Cardiac muscle cell (in vitro differentiated cells and primary cell): ENCODE measurements at regions not wholly inside any gene's neighbourhood (a gene's known extent, or its start where the extent isn't known, plus 50 kb on each side); places are given as distances from the start of the nearest gene placed in this dataset.

ENCODE experiments used
- DNase-seq, 2 donors: peaks; one replicate each; pipeline versions ENCODE4 v3.0.0 to v3.0.0-alpha.2; 2010 to 2017; ENCODE audit warnings: low read depth in 1 of 2, low spot score in 1 of 2
- H3K27ac ChIP-seq: fragments of 200-600 bp; sonication (generic); 2 replicates; pipeline ENCODE4 v1.5.1; 2016
- H3K27me3 ChIP-seq: fragments of 200-600 bp; sonication (generic); 2 replicates; pipeline ENCODE4 v1.6.0; 2016; ENCODE audit warnings: control low read depth
- H3K36me3 ChIP-seq: fragments of 200-600 bp; sonication (generic); 2 replicates; pipeline ENCODE4 v1.5.1; 2016; ENCODE audit warnings: control low read depth
- H3K4me1 ChIP-seq: fragments of 200-600 bp; sonication (generic); 2 replicates; pipeline ENCODE4 v1.8.1; 2017; ENCODE audit warnings: low read depth, mild to moderate bottlenecking, mixed run types
- H3K4me3 ChIP-seq: fragments of 200-600 bp; sonication (generic); 2 replicates; pipeline ENCODE4 v1.5.1; 2016; ENCODE audit warnings: mild to moderate bottlenecking
- H3K9me3 ChIP-seq: fragments of 200-600 bp; sonication (generic); 2 replicates; pipeline ENCODE4 v1.5.1; 2017; ENCODE audit warnings: low read depth, mild to moderate bottlenecking, control low read depth
- CTCF ChIP-seq: IDR thresholded peaks from 2 replicates; pipeline ENCODE4 v1.5.1; 2012; ENCODE audit warnings: low read depth, mild to moderate bottlenecking, low read length

- no peak overlapping the region for H3K4me3 ChIP-seq
- H3K27me3 ChIP-seq, result no peaks in the 10 kb centered on the region
- H3K36me3 ChIP-seq, result no peaks in the 10 kb centered on the region
- DNase-seq, result no peak
- H3K27ac ChIP-seq, result no peak overlapping the region
- no peaks in the 10 kb centered on the region for H3K9me3 ChIP-seq
- H3K4me1 ChIP-seq, result no peaks in the 10 kb centered on the region
- no peak for TF ChIP-seq CTCF
Observed at GRCh38 chr16:7027401-7027800, 305.2 kb upstream of the RBFOX1 start.

DNA sequence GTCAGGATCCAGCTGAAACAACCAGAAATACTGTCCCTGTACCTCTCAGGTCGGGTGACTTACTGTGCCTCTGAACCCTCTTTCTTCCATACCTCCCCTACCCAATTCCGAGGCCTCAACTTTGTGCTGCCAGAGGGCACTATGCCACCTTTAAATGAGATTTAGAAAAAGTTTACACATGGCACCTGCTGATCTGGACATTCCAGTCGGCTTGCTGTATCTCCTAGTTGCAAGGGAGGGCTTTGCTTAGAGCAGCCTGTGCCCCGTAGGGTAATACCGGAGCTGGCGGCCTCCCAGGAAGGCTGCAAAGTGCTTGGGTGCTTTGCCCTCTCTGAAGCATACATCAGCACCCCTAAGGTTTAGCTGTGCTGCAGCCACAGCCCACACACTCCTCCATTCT is 306.0 kb upstream of the RBFOX1 start:
- Histone ChIP-seq H3K36me3 (no peaks in the 10 kb centered on the region), H3K4me1 (no peaks in the 10 kb centered on the region), H3K4me3 (no peak overlapping the region), H3K27me3 (no peaks in the 10 kb centered on the region), H3K27ac (no peak overlapping the region), H3K9me3 (no peaks in the 10 kb centered on the region)
- DNase-seq, result no peak
- no peak for TF ChIP-seq CTCF

DNA sequence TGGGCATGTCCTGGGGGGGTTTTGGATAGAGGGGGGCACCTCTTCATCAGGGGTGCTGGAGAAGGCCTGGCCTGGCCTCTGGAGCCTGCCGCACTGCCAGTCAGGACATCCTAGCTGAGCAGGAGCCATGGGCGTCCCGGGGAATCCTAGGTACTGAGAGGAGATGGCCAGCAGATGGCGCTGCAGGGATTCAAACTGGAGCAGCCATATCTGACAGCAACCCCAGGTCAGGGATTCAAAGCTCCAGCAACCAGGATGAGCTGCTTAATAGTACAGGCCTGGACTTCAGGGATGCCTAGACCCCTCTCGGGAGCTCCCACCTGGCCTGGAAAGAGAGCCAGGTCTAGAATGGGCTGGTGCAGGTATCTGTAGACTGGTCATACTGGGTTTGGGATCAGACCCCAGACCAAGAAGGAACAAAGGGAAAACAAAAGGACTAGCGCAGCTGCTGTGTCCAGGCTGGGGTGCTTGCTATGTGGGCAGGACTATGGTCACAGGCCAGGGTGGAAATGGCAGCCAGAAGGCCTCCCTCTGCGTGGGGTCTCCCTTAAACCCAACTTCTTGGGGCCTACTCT is 306.9 kb upstream of the RBFOX1 start:
- Histone ChIP-seq H3K4me3 (no peak overlapping the region), H3K4me1 (no peaks in the 10 kb centered on the region), H3K27me3 (no peaks in the 10 kb centered on the region), H3K27ac (no peak overlapping the region), H3K36me3 (no peaks in the 10 kb centered on the region), H3K9me3 (no peaks in the 10 kb centered on the region)
- no peak for TF ChIP-seq CTCF
- DNase-seq, result peak in 1 of 2 donors; percentile 89

- Histone ChIP-seq H3K27ac (no peak overlapping the region), H3K4me1 (no peaks in the 10 kb centered on the region), H3K36me3 (no peaks in the 10 kb centered on the region), H3K27me3 (no peaks in the 10 kb centered on the region), H3K4me3 (no peak overlapping the region), H3K9me3 (no peaks in the 10 kb centered on the region)
- no peak for DNase-seq
- no peak for TF ChIP-seq CTCF
Observed at GRCh38 chr16:7021653-7022275, 310.9 kb upstream of the RBFOX1 start.

DNA sequence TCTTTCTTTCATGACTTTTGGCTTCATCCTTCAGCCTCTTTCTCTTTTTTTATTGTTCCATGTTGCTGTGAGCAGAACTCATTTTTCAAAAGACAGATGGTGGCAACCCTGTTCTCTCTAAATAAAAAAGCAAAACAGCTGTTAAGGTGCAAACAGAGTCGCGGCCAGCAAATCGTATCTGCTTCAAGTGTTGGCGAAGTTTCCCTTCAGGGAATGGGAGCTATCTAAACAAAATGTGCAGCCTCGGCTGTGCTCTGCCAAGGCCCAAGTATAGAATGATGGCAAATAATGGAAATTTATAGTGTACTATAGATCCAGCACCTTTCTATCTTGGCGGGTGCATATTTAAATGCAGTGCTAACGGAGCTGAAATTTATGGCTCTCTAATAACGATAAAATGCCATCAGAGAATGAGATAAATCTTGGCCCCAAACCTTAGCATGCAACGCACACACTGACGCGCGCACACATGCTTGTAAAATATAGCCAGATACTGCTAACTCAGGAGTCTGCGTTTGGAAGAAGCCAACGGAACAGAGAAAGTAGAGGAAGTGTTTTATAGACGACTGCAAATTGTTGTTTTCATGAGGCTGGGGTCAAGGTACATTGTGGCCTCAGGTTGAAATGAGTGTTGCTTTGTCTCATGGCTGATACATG is 315.5 kb upstream of the RBFOX1 start:
- Histone ChIP-seq H3K4me1 (no peaks in the 10 kb centered on the region), H3K9me3 (no peaks in the 10 kb centered on the region), H3K4me3 (no peak overlapping the region), H3K36me3 (no peaks in the 10 kb centered on the region), H3K27ac (no peak overlapping the region), H3K27me3 (no peaks in the 10 kb centered on the region)
- TF ChIP-seq CTCF, result no peak
- no peak for DNase-seq
